Neural cell (in vitro differentiated cells): ENCODE measurements at regions not wholly inside any gene's neighbourhood (a gene's known extent, or its start where the extent isn't known, plus 50 kb on each side); places are given as distances from the start of the nearest gene placed in this dataset.

Source experiments
- EP300 ChIP-seq: fragments of 450-650 bp; conservative IDR thresholded peaks from 2 replicates; pipeline ENCODE4 v1.6.1; 2014; ENCODE audit warnings: antibody characterized with exemption, mild to moderate bottlenecking, moderate library complexity; ENCODE audit not compliant: poor library complexity, severe bottlenecking
- EZH2 ChIP-seq: fragments of 200-600, 300-800 bp; shearing (Covaris generic), sonication (generic); IDR thresholded peaks from 2 replicates; pipeline ENCODE4 v1.6.1; 2014; ENCODE audit warnings: antibody characterized with exemption, low read length, borderline replicate concordance, mild to moderate bottlenecking; ENCODE audit not compliant: insufficient read depth, poor library complexity, severe bottlenecking
- TF ChIP-seq, protein P1 (sequence below): fragments of 450-650 bp; IDR thresholded peaks from 2 replicates; pipeline ENCODE4 v1.5.1; 2014; ENCODE audit warnings: antibody characterized with exemption, mild to moderate bottlenecking, moderate library complexity; ENCODE audit not compliant: poor library complexity, severe bottlenecking

DNA sequence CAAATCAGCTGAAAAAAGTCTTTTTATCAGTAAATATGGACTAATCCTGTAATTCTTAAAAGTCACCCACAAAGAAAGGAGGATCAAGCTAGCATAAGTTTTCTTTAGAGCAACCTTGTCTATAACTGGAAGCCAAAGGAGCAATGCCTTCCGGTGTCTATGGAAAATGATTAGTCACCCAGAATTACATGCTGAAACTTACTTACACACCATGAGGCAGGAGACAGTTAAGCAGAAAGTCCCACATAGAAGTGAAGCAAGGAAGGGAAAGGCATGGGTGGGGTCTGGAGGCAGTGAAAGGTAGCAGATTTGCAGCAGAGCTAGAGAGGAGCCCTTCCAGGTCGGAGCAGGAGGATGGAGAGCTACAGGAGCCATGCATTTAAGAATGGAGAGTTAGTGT is 153.7 kb upstream of the RIPOR2 start:
- TF ChIP-seq EZH2 (no peak), EP300 (no peak)
- TF ChIP-seq, protein P1, sequence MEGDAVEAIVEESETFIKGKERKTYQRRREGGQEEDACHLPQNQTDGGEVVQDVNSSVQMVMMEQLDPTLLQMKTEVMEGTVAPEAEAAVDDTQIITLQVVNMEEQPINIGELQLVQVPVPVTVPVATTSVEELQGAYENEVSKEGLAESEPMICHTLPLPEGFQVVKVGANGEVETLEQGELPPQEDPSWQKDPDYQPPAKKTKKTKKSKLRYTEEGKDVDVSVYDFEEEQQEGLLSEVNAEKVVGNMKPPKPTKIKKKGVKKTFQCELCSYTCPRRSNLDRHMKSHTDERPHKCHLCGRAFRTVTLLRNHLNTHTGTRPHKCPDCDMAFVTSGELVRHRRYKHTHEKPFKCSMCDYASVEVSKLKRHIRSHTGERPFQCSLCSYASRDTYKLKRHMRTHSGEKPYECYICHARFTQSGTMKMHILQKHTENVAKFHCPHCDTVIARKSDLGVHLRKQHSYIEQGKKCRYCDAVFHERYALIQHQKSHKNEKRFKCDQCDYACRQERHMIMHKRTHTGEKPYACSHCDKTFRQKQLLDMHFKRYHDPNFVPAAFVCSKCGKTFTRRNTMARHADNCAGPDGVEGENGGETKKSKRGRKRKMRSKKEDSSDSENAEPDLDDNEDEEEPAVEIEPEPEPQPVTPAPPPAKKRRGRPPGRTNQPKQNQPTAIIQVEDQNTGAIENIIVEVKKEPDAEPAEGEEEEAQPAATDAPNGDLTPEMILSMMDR = no peak
